Pancreas (tissue), 10 donors: ENCODE measurements at regions not wholly inside any gene's neighbourhood (a gene's known extent, or its start where the extent isn't known, plus 50 kb on each side); places are given as distances from the start of the nearest gene placed in this dataset.

Source experiments
- ATAC-seq, 4 donors: fragments of 200-7000 bp; cut with Tn5 transposase; one replicate each; pipeline versions ENCODE4 v1.8.0 to v1.9.1; 2020; ENCODE audit warnings: mild to moderate bottlenecking in 4 of 4, moderate library complexity in 4 of 4
- DNase-seq, 6 donors: peaks; one replicate each; pipeline ENCODE4 v3.0.0-alpha.2; 2020
- FAIRE-seq: peaks from 2 replicates; lab custom pipeline; 2012; peaks lifted over from hg19 to GRCh38; lab: Jason Lieb, UNC
- H3K27ac ChIP-seq, 4 donors: fragments of 200-600 bp; sonication (generic); 1 replicate in 3 of 4; 2 replicates in 1 of 4; pipeline versions ENCODE4 v1.5.0 to v1.8.0; 2020
- H3K27me3 ChIP-seq, 4 donors: fragments of 200-600 bp; one replicate each; pipeline ENCODE4 v1.8.0; 2021
- H3K36me3 ChIP-seq, 3 donors: fragments of 200-600 bp; sonication (generic) in 1 of 3; one replicate each; pipeline versions ENCODE4 v1.5.0 to v1.8.0; 2020 to 2021
- H3K4me1 ChIP-seq, 3 donors: fragments of 200-600 bp; one replicate each; pipeline ENCODE4 v1.8.0; 2021
- H3K4me3 ChIP-seq, 4 donors: fragments of 200-600 bp; sonication (generic) in 2 of 4; one replicate each; pipeline versions ENCODE4 v1.5.0 to v1.8.0; 2020 to 2021
- H3K9me3 ChIP-seq, 4 donors: fragments of 200-600 bp; one replicate each; pipeline ENCODE4 v1.8.0; 2021
- WGBS, 2 donors: extraction: QIAGEN DNeasy Blood & Tissue Kit; methylation state at CpG; one replicate each; pipeline ENCODE4 v1.1.7; 2013; 5-methylcytosine and 5-hydroxymethylcytosine counted together
- intact Hi-C, 3 donors: fragments of 100-400 bp; cut with DNase I; formaldehyde crosslinking; loops; one replicate each; pipeline versions ENCODE4 v1.11.1 to v1.14.2; 2022
- TF ChIP-seq, protein P1 (sequence below), 4 donors: fragments of 200-600 bp; sonication (generic) in 3 of 4; IDR thresholded peaks; one replicate each; pipeline versions ENCODE4 v1.5.0 to v1.8.0; 2021; ENCODE audit warnings: antibody characterized with exemption in 4 of 4
- donor health status: healthy with polysubstance abuse.
- donor health status: DM: no; HTN: no; CAD: no; lungs with moderate emphysema.
- donor health status: DM: no; HTN: no; CAD: no.
- donor health status: control.
- donor health status: control.
- donor health status: Bipolar disorder and iron deficiency.
- donor health status: DM: yes; HTN: yes; CAD: no.
- donor health status: DM: no; HTN: no; CAD: no.
- donor health status: DM: no; HTN: no; CAD: no.
- donor health status: DM: yes; HTN: yes; CAD: no.

DNA sequence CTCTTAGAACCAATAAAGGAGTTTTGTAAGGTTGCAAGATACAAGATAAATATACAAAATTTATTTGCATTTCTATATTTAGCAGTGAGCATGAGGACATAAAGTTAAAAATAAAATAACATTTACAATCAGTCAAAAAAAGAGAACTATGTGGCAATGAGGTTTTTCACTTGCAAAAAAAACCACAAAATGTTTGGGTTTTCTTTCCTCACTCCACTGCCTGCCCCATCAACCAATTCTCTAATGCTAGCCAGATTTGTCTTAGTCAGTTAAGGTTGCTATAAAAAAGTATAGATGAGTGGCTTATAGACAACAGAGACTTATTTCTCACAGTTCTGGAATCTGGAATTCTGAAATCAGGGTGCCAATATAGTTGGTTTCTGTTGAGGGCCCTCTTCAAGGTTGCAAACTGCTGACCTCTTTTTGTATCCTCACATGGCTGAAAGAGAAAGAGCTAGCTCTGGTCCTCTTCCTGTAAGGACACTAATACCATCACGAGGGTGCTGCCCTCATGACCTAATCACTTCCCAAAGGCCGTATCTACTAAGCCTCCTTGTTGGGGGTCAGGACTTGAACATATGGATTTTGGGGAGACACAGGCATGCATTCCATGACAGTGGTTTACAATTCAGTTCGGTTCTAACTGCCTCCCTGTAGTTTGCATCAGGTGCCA, 566.2 kb downstream of the GALR1 start:
- FAIRE-seq (no peak), ATAC-seq (no peak)
- intact Hi-C loops, result no loop called here

DNA sequence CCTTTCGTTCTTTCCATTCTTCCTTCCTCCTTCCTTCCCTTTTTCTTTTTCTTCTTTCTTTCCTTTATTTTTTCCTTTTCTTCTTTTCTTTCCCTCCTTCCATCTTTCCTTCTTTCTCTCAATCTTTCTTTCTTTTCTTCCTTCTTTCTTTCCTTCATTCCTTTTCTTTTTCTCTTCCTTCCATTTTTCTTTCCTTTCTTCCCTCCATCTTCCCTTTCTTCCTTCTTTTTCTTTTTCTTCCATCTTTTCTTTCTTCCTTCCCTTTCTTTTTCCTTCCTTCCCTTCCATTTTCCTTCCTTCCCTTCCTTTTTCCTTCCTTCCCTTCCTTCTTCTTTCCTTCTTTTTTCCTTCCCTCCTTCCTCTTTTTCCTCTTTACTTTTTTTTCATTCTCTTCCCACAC, 568.7 kb downstream of the GALR1 start:
- H3K4me1 ChIP-seq, result no peaks in the 10 kb centered on the region
- intact Hi-C loops, result no loop called here
- 62 to 64% methylated on average over 1 of the region's 1 CpG for WGBS, 2 donors
- FAIRE-seq (no peak), DNase-seq (no peak), ATAC-seq (no peak)
- no peak overlapping the region for H3K4me3 ChIP-seq
- no peak overlapping the region for H3K27ac ChIP-seq
- H3K36me3 ChIP-seq, result no peaks in the 10 kb centered on the region
- TF ChIP-seq, protein P1, sequence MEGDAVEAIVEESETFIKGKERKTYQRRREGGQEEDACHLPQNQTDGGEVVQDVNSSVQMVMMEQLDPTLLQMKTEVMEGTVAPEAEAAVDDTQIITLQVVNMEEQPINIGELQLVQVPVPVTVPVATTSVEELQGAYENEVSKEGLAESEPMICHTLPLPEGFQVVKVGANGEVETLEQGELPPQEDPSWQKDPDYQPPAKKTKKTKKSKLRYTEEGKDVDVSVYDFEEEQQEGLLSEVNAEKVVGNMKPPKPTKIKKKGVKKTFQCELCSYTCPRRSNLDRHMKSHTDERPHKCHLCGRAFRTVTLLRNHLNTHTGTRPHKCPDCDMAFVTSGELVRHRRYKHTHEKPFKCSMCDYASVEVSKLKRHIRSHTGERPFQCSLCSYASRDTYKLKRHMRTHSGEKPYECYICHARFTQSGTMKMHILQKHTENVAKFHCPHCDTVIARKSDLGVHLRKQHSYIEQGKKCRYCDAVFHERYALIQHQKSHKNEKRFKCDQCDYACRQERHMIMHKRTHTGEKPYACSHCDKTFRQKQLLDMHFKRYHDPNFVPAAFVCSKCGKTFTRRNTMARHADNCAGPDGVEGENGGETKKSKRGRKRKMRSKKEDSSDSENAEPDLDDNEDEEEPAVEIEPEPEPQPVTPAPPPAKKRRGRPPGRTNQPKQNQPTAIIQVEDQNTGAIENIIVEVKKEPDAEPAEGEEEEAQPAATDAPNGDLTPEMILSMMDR (IDR thresholded peaks at IDR 0.05), result no peak
- no peaks in the 10 kb centered on the region for H3K27me3 ChIP-seq
- H3K9me3 ChIP-seq, result no peaks in the 10 kb centered on the region

More for the DNA sequence above, 566.2 kb downstream of the GALR1 start:
- Histone ChIP-seq H3K27ac (no peak overlapping the region), H3K27me3 (no peaks in the 10 kb centered on the region), H3K4me1 (no peaks in the 10 kb centered on the region), H3K36me3 (no peaks in the 10 kb centered on the region), H3K9me3 (no peaks in the 10 kb centered on the region), H3K4me3 (no peak overlapping the region)
- WGBS, 2 donors, result 46 to 59% methylated on average over 3 of the region's 3 CpGs
- TF ChIP-seq, protein P1 (IDR thresholded peaks at IDR 0.05), result no peak
- DNase-seq, result no peak

DNA sequence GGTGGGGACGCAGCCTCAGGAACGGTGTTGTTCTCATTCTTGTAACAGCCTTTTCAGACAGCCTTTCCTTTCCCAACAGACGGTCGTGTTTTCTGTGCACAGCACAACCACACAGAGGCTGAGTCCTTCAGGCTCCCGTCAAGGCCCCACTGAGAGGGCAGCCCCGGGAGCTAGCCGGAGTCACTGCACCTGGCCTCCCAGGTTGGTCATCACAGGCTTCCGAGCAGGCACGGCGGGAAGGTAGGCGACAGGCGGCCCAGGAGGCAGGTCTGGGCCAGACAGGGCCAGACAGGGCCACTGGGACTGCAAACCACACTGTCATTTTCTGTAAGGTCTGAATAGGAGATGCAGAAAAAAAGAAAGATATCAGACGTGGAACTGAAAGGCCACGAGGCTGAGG, 570.8 kb downstream of the GALR1 start:
- Histone ChIP-seq H3K4me3 (no peak overlapping the region), H3K36me3 (no peaks in the 10 kb centered on the region), H3K27me3 (no peaks in the 10 kb centered on the region), H3K4me1 (no peaks in the 10 kb centered on the region), H3K27ac (no peak overlapping the region), H3K9me3 (no peaks in the 10 kb centered on the region)
- no peak for ATAC-seq
- TF ChIP-seq, protein P1 (IDR thresholded peaks at IDR 0.05), result no peak
- no peak for DNase-seq
- intact Hi-C loops, result no loop called here
- WGBS, 2 donors, result 53 to 65% methylated on average over 14 of the region's 14 CpGs
- FAIRE-seq, result no peak

DNA sequence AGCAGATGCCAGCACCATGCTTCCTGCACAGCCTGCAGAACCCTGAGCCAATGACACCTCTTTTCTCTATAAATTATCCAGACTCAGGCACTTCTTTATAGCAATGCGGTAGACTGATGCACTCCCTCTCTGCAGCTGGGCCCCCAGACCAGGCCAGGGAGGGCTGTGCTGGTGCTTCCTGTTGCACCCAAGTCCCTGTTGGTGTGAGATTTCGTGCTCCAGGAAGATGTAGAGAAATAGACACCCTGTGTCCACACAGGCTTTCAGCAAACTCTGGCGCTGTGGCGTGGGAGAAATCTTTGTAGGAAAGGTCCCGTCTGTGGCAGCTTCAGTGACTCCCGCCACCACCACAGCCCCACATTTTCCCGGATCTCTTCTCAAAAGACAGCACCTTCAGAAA, 572.2 kb downstream of the GALR1 start:
- DNase-seq, result no peak
- 76 to 86% methylated on average over 7 of the region's 7 CpGs for WGBS, 2 donors
- H3K36me3 ChIP-seq, result no peaks in the 10 kb centered on the region
- no peaks in the 10 kb centered on the region for H3K27me3 ChIP-seq
- no peaks in the 10 kb centered on the region for H3K4me1 ChIP-seq
- H3K27ac ChIP-seq, result no peak overlapping the region
- TF ChIP-seq, protein P1 (IDR thresholded peaks at IDR 0.05), result no peak
- H3K9me3 ChIP-seq, result no peaks in the 10 kb centered on the region
- intact Hi-C loops, result no loop called here
- no peak for FAIRE-seq
- no peak overlapping the region for H3K4me3 ChIP-seq
- no peak for ATAC-seq

DNA sequence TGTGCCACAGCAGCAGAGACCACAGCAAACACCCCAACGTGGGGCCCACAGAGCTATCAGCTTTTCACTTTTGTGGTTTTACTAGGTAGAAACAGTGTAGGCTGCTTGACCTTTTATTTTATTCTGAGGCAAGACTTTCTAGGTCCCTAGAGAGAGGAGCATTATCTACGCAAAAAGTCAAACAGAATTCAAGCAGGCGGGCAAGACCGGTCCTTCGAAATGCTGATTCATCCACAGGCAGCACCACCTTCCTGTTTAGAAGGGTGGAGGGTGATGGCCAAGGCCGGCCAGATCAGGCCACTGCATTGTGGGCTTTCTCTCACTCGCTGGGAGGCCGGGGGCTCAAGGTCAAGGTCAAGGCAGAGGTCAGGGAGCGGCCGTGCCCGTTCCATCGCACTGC, 573.0 kb downstream of the GALR1 start:
- Histone ChIP-seq H3K4me3 (no peak overlapping the region), H3K27ac (no peak overlapping the region), H3K9me3 (no peaks in the 10 kb centered on the region), H3K36me3 (no peaks in the 10 kb centered on the region), H3K27me3 (no peaks in the 10 kb centered on the region), H3K4me1 (no peaks in the 10 kb centered on the region)
- FAIRE-seq (no peak), DNase-seq (no peak), ATAC-seq (no peak)
- TF ChIP-seq, protein P1 (IDR thresholded peaks at IDR 0.05), result no peak
- intact Hi-C loops, result no loop called here
- 27 to 32% methylated on average over 12 of the region's 12 CpGs for WGBS, 2 donors
